GM04504 (cell line): ENCODE measurements at regions not wholly inside any gene's neighbourhood (a gene's known extent, or its start where the extent isn't known, plus 50 kb on each side); places are given as distances from the start of the nearest gene placed in this dataset.

Experiments
- DNase-seq: peaks from one replicate; pipeline ENCODE4 v3.0.0-alpha.2; 2012; ENCODE audit warnings: low read depth

GRCh38 chr17:34776456-34777443 lies 184.5 kb downstream of the CCT6B start:
- no peak for DNase-seq

DNA sequence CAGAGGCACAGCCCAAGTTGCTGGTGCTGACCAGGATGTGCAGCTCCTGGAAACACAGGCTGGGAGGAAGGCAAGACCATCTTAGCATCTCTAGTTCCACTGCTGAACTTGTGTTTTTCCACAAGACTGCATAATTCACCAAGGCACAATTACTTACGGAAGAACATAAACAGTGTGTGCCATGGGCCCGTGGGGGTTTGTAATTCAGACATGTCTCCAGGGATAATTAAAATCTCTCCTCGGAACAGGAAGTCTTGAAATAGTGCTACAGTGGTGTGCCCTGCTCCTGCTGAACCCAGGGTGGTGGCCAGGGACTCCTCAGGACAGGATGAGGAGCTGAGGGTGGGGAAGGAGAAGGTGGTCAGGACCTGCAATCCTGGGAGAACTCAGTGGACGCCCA lies 188.2 kb downstream of the CCT6B start:
- DNase-seq = no peak

DNA sequence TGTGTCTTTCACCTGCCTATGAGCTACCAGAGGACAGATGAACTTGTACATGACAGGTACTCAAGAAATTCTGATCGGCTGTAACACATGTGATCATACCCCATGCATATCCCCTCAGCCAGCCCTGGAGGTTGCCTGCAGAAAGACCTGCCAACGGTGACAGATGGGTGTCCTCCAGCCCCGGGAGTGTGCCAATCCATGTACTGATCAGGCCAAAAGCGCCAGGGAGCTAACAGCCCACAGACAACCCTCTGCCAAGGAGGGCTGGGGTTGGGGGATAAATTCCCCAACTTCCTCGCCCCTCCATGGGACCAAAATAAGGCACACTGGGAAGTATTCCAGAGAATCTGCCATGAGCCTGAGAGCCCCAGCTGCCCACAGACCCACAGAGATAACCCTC lies 189.4 kb downstream of the CCT6B start:
- no peak for DNase-seq

GRCh38 chr17:34770586-34770985 lies 190.7 kb downstream of the CCT6B start:
- DNase-seq = no peak

DNA sequence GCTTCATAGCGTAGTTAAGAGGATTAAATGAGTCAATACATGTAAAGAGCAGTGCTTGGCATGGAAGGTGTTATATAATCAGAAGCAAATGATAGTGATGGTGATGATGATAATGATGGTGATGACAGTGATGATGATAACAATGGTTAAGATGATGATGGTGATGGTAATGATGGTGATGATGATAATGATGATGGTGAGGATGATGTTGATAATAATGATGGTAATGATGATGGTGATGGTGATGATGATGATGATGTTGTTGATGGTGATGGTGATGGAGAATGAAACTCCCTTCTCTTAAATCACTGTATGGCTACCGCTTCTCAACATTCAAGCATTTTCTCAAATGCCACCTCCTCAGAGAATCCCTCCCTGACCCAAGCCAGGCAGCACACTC lies 190.5 kb downstream of the TMEM132E start:
- DNase-seq = no peak

- no peak for DNase-seq
Observed at GRCh38 chr17:34769049-34769448, 189.7 kb downstream of the TMEM132E start.

DNA sequence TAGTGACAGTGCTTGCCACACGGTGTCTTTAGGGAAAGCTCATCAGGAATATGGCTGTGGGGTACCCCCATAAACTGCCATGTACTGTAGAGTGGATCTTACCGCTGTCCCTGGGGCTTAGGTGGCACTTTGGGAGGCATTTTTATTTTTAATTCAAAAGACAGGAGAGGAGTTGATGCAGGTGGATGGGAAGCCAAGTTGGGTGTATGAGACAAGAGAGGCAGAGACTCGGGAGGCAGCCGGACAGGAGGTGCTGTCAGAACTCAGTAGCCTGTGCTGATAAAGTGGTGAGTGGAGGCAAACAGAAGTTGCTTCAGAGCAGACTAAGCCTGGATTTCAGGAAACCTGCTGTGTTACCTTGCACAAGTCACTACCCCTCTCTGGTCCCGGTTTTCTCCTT lies 185.9 kb downstream of the TMEM132E start:
- no peak for DNase-seq

DNA sequence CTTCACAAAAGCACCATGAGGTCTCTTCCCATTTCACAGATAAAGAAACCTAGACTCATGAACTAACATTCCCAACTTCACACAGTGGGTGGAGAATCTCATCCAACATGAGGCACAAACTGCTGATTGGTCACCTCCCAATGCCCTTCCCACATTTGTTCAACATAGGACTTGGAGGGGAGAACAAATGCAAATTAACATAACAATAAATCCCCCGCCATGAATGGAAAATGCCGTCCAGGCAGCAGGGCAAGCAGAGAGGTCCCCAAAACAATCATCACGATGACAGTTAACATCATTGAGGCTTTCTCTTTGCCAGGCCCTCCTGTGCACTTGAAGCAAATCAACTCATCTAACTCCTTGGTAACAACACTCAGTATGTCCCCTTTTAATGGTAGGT lies 185.3 kb downstream of the TMEM132E start:
- DNase-seq = no peak

GRCh38 chr17:34763728-34764665 lies 184.6 kb downstream of the TMEM132E start:
- no peak for DNase-seq

DNA sequence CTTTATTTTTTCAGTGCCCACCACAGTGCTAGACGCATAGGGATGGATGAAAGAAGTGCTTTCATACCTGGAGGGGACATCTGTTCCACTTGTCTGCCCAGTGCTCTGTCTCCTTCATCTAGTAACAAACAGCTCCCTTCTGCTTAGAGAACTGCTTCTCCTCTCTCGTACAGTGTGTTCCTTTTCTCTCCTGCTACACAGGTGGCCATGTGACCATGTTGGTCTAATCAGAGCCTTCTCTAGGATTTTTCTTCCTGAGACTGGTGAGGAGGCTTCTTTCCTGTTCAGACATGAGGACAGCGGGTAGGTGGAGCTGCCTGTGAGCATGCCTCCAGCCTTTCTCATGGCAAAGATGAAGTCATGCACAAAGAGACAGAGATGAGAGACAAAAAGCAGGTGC lies 182.7 kb downstream of the TMEM132E start:
- DNase-seq = no peak

DNA sequence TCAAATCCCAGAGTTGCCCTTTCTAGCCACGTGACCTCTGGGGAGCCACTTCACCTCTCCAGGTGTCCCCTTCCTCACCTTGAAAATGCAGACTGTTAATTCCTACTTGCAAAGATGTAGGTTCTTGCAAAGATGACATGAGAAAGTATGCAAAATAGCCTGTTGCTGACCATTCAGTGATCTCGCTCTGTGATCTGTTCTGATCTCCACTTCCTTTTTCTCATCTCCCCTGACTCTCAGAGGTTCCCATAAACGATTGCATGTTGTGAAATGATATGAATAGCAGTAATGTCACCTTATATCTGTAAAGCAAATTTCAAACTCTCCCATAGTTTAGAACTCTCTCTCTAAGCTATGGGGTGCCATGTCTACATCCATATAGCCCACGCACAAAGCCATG lies 182.3 kb downstream of the TMEM132E start:
- no peak for DNase-seq

- DNase-seq = no peak
Observed at GRCh38 chr17:34760931-34761495, 181.6 kb downstream of the TMEM132E start.

- no peak for DNase-seq
Observed at GRCh38 chr17:34758718-34759117, 179.3 kb downstream of the TMEM132E start.

GRCh38 chr17:34758316-34758715 lies 178.9 kb downstream of the TMEM132E start:
- no peak for DNase-seq

- DNase-seq = no peak
Observed at GRCh38 chr17:34757611-34758010, 178.2 kb downstream of the TMEM132E start.

DNA sequence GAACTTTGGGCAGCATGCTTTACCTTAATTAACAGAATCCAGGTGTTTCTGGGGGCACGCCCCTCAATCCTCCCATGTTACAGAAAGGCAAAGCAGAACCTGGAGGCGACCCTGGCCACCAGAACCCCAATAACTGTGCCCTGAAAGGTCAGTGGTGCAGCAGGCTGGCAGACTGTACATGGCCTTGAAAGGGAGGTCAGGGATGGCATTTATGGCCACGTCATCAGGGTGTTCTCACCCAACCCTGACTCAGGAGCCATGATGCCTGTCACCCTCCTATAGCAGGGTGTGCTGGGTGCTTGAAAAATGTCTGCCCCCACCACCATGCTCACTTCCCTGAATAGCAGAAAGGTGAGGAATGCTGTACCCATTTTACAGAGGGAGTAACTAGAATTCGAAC lies 177.7 kb downstream of the TMEM132E start:
- no peak for DNase-seq

DNA sequence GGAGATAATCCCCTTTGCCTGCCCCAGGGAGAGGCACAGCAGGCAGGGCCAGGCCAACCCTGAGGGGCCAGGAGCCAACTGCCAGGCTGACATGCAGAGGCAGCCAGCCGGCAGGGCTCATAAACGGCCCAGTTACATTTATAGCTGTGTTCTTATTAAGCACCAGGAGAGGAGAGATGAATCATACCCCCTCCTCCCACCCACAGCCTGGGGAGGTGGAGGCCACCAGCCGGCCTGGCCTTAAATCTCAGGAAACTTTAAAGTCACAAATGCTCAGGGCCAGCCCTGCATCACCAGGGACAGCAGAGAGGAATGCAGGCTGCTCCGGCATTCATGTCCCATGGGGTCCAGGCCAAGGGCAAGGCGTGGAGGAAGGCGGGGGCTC lies 177.2 kb downstream of the TMEM132E start:
- no peak for DNase-seq

DNA sequence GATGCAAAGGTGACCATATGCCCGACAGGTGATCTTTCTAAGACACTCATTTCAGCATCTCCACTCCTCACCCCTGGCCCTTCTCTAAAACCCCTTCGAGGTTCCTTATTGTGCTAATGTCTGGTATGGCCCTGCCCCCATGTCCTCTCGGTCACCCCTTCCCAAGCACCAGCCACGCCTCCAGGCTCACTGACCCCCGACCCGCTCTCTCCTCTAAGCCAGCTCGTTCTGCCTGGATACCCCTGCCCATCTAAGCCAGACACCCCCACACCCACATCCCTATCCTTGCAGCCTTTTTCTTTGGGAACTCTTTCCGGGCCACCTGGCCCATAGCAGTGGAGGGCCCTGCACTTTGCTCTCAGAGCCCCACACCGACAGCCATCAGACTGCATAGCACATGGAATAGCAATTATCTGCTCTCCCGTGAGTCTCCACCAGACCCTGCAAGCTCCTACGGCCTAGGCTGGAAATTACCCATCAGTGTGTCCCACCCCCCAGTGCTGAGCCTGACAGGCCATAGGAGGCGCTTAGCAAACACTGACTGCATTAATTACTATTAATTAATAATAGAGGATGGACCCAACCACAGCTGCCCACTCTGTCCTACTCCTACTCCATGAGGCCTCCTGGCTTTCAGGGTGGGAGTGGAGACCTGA lies 176.7 kb downstream of the TMEM132E start:
- no peak for DNase-seq

GRCh38 chr17:34755371-34755770 lies 176.0 kb downstream of the TMEM132E start:
- no peak for DNase-seq

DNA sequence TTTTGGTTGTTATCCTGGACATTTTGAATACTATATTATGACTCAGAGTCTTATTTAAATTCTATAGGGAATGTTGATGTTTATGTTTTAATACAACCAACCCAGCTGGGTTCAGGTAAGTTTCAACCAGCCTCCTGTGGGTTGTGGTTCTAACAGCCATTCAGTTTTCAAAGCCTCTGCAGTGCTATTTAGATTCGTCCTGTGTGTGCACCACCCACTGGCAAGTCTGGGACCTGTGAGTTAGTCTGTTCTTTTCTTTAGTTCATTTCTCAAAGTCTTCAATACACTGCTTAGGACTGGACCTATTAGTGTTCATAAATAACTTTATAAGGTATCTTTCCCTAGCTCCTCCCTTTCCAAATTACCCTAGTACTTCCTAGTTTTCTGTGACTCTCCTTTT lies 170.6 kb downstream of the TMEM132E start:
- no peak for DNase-seq

GRCh38 chr17:34741967-34742366 lies 162.6 kb downstream of the TMEM132E start:
- no peak for DNase-seq
